Liver (tissue), 3 donors: ENCODE measurements at regions not wholly inside any gene's neighbourhood (a gene's known extent, or its start where the extent isn't known, plus 50 kb on each side); places are given as distances from the start of the nearest gene placed in this dataset.

ENCODE experiments used
- CTCF ChIP-seq: fragments of 150-350 bp; IDR thresholded peaks from 2 replicates; pipeline ENCODE4 v1.5.1; 2017; ENCODE audit warnings: improper control_type of control experiment, low read depth, low read length; ENCODE audit not compliant: missing input control
- HNF4G ChIP-seq: IDR thresholded peaks from 2 replicates; pipeline ENCODE4 v1.6.1; 2016; ENCODE audit warnings: antibody characterized with exemption
- MAX ChIP-seq: IDR thresholded peaks from 2 replicates; pipeline ENCODE4 v1.6.1; 2016; ENCODE audit warnings: antibody characterized with exemption
- RAD21 ChIP-seq, 2 donors: IDR thresholded peaks; 2 replicates each; pipeline ENCODE4 v1.6.1; 2016; ENCODE audit warnings: antibody characterized with exemption in 2 of 2, mild to moderate bottlenecking in 2 of 2
- REST ChIP-seq: IDR thresholded peaks from 2 replicates; pipeline ENCODE4 v1.6.1; 2016; ENCODE audit warnings: antibody characterized with exemption, mild to moderate bottlenecking
- TAF1 ChIP-seq: conservative IDR thresholded peaks from 2 replicates; pipeline ENCODE4 v1.6.1; 2016; ENCODE audit warnings: antibody characterized with exemption, mild to moderate bottlenecking
- ZBTB33 ChIP-seq: IDR thresholded peaks from 2 replicates; pipeline ENCODE4 v1.6.1; 2016; ENCODE audit warnings: antibody characterized with exemption
- donor health status: healthy.
- donor health status: healthy.

- TF ChIP-seq CTCF (no peak), RAD21 (IDR thresholded peaks at IDR 0.05) (no peak), TAF1 (no peak), REST (no peak), ZBTB33 (no peak), HNF4G (no peak), MAX (no peak)
Measured at GRCh38 chr7:23938215-23938614, 228.2 kb downstream of the STK31 start.
